OCI-LY3 (cell line): ENCODE measurements at regions not wholly inside any gene's neighbourhood (a gene's known extent, or its start where the extent isn't known, plus 50 kb on each side); places are given as distances from the start of the nearest gene placed in this dataset.

Source experiments
- CTCF ChIP-seq: fragments of 200-600, 300-600 bp; sonication (generic); IDR thresholded peaks from 2 replicates; pipeline ENCODE4 v1.5.1; 2014; ENCODE audit warnings: antibody characterized with exemption, low read length, low read depth
- EZH2phosphoT487 ChIP-seq: fragments of 200-600 bp; shearing (Covaris generic); IDR thresholded peaks from 2 replicates; pipeline ENCODE4 v1.6.1; 2018; ENCODE audit warnings: antibody characterized with exemption, mixed run types, low read depth

DNA sequence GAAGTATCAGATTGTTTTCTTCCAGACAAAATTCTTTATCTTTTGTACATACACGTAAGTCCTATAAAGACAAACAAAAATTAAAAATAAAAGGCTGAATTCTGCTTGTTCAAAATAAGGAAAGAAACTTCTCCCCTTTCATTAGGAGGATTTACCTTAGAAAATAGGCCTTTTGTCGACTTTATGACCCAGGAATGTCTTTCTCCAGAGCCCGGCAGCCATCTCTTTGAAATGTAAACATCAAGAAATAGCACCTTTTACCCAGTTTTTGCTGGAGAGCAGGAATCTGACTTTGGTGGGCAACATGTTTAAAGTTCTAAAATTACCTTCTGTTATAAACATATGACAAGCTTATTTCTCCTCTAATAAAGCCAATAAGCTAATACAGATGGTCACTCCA is 373.0 kb upstream of the FTMT start:
- TF ChIP-seq CTCF (no peak), EZH2phosphoT487 (no peak)
